CD1c-positive myeloid dendritic cell (primary cell): ENCODE measurements at regions not wholly inside any gene's neighbourhood (a gene's known extent, or its start where the extent isn't known, plus 50 kb on each side); places are given as distances from the start of the nearest gene placed in this dataset.
A peak's percentile ranks its signal among the peaks of the same experiment; 100 is the strongest.

Experiments used
- DNase-seq: peaks from one replicate; pipeline ENCODE4 v3.0.0-alpha.2; 2016; ENCODE audit errors: extremely low spot score

DNA sequence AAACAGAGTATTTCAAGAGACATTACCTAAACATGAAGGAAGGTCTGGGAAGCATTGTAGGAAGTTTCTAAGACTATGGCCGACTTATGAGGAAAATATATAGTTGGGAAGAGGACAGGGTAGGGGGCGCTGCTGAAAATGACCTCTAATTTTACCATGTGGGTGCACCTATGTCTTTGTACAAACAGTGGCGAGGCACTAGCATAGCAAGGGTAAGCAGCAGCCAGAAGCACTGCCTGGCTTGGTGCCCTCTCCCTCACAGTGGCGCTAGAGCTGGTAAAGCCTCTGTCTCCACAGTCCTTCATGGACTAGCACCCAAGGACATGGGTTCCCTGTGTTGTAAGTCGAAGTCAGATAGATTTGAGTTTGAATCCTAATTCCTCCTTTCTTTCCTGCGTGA is 461.2 kb downstream of the INHBA start:
- DNase-seq, result no peak

DNA sequence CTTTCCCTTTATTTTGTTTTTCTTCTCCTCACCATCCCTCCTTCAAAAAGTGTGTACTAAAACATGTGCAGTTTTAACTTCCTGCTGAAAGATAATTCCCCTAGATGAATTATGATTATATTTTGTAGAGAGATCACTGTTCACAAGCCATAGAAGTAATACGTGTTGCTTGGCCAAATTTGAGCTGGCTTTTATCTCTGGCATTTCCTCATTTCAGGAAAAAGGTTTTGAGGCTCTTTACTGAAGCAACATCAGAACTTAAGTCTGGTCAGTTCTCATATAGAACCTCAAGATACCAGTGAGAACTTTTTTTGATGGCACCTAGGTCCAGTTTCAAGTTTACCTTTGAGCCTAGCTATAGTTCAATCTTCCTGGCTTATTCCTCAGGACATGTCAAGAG is 463.3 kb downstream of the INHBA start:
- no peak for DNase-seq

DNA sequence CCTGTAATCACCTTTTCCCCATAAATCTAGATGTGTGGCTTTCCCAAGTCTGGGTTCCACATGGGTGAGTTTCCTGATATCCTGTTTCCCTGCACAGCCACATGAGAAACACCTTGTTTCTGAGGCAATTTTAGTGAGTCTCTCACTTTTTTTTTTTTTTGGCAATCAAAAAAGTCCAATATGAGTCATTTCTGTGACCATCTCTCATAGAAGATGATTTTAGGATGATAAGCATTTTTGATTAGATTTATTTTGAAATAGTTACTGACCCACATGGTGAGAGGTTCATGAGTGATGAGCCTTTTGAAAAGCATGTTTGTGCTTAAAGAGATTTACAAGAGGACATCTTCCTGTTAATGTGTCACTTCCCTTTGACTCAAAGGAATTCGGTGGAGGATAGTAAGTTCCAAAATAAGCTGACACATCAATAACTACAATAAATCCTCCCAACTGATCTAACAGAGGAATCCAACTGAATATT is 464.0 kb downstream of the INHBA start:
- DNase-seq, result no peak

DNA sequence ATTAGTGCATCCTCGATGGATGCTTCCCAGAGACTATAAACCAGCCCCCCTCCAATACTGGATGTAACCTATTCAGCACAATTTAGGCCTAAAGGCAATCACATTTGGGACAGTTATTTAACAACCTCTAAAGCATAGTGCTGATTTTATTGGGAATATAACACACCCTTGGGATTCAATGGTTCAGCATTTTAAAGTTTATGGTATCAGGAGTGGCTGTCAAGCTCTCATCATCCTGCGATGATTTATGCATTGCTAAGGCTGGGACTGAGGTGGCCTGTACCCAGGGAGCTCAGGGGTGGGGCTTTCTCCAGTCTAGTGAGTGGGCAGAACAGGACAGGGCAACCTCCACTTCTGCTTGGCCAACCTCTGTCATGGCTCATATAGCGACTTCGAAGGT is 464.9 kb downstream of the INHBA start:
- no peak for DNase-seq

DNA sequence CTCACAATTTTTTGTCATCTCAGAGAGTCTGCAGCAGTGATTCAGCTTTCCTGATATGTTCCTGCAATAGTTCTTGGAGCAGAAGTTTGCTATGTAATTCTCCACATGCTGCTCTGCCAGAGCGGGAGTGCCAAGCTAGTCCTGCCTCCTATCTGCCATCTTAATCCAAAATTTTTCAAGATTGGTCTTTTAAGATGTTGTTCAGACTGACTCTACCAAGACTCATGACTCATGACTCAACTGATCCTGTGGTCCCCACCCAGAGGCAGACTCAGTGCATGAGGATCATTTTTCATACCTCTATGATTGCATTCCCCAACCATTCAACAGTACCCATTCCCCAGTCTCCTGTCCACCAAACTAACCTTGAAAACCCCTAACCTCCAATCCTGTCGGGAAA is 470.8 kb downstream of the INHBA start:
- no peak for DNase-seq

DNA sequence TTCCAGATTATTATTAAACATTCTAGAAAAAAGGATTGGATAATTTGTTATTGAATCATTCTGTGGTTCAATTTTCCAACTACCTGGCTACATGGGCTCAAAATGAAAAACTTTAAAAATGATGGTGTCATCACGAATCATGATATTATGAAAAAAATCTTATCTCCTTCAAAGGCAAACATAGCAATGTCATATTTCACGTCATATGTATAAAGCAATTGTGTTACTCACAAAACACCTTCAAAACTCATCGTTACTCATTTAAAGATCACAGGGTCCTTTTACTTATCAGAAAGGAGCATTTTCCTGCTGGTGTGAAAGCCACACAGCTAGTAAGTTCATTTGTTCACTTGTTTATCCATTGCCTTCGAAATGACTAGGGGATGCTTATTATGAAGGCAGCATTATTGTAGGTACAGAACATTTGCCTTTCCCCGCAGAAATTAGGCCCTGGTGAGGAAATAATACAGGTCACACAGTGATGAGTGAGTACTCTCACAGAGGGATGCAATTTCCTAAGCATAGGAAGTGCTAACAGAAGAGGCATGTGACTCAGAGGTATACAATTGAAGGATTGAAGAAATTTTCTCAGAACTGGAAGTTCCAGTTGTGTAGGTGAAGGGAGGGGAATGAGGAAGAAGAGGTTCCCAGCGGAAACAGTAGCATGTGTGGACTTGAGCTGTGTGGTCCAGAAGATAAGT is 478.7 kb downstream of the INHBA start:
- no peak for DNase-seq

DNA sequence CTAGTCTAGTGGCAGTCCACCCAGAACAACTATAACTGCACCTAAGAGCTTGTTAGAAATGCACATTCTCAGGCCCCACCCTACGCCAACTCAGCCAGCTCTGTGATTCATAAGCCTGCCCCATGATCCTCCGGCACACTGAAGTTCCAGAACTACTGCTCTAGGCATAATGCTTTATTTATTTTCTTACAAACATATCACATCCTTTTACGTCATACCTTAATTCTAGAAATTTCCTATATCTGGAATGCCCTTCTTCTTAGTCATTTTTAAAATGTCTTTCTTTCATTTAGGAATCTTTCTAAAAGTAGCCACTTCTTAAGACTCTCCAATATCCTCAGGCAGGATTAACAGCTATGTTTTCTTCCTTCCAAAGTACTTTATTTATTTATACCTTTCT is 480.1 kb downstream of the INHBA start:
- DNase-seq, result no peak

DNA sequence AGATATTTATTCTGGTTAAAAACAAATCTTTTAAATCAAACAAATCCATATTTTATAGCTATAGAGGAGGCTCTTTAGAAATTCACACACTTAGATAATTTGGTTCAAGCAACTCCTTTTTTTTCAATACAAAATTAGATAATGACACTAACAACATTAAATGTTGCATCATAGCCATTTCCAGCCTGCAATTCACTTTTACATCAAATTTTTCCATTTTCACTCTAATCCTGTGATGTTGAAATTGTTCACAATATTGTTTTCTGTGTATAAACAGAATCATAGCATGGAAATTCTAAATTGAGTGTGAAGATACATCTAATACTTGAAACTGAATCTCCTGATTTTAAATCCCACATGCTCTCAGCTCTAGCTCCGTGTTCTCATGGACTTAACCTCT is 482.6 kb downstream of the INHBA start:
- no peak for DNase-seq

DNA sequence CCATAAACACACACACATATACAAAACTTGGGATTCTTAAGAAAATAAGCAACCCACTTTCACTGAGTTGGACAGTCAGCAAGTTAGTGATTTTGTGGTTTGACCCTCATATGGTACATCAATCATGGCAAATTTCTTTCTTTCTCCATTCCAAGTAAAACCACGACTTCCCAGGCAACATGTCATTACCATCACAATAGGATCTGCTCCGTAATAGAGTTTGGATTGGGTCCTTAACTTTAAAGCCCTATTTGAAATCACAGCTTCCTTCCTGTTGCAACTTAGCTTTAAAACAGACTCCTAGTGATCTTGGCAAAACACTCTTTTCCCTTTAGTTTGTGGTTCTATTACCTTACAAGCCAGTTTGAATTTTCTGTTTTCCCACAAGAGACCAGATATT is 483.6 kb downstream of the INHBA start:
- DNase-seq, result no peak

DNA sequence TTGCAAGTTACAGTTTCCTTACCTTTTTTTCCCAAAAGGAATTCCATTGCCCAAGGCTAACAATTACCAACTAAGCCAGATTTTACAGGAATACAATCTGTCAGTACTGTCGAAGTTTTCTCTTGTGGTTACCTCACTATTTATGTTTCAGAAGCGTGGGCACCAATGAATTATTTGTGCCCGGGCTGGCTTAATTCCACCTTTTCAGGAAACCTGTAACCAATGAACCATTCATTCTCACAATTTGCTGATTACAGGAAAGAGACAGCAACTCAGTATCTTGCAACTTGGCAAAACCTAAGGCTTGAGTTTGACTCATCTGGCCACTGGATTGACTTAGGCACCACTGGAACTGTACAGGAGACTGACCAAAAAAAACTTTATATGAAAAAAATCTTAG is 485.6 kb downstream of the INHBA start:
- DNase-seq, result no peak

DNA sequence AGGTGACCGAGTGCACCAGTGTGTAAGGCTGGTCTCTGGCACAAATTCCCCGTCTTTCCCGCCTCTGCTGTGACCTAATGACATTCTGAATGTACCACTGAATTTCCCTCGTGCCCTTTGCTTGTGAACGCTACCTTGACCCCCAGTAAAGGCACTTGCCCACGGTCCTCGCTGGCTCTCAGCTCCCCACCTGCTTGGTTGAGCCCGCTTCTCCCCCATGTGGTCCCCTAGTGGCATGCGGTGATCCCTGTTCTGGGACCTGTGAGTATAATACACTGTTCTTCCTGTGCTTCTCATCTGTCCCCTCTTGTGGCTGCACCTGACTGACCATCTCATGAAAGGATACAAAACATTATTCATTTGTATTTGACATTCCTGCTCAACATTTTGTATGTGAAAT is 495.7 kb downstream of the INHBA start:
- DNase-seq, result no peak

DNA sequence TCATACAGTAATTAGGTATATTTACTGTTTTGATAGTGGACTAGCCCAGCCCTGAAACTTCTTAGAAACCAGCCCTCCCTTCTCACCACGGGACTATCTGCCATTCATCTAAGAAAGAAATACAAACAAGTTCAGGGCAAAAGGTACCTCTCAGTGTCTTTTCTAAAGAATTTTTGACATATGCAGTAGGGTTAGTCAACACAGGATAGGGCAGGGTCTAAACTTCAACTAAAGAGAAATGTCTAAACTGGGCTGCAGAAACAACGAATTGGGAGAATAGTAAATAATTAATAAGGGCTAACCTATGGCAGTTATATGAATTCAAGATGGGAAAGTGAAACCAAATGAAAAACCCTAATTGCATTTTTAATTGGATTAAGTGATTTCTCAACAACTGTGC is 496.6 kb downstream of the INHBA start:
- no peak for DNase-seq

DNA sequence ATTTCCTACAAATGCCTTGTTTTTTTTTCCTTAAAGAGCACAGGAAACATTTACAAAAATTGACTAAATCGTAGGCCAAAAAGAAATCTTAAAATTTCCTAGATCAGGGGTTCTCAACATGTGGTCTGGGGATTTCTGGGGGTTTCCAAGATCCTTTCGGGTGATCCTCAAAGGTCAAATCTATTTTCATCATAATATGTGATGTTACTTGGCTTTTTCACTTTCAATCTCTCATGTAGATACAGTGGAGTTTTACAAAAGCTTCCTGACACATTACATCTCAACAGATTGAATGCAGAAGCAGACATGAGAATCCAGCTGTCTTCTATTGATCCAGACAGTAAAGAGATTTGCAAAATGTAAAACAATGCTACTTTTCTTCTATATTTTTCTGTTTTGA is 497.3 kb downstream of the INHBA start:
- no peak for DNase-seq

DNA sequence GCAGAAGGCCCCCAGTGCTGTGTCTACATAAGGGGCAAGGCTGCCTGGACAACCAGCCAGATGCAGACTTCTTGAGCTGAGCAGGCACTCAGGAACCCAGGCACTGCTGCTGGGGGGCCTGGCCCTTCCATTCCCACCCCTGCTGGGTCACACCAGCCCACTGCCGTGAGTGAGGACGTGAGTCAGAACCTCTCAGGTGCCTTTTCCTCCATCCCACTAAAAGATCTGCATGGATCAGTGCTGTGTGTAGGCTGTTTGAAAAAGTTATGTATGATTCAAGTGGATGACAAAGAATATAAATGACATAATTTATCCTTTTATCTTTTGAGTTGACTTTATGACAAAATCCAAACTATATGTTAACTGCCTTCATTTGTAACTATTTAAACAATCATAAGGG is 499.3 kb downstream of the INHBA start:
- no peak for DNase-seq

DNA sequence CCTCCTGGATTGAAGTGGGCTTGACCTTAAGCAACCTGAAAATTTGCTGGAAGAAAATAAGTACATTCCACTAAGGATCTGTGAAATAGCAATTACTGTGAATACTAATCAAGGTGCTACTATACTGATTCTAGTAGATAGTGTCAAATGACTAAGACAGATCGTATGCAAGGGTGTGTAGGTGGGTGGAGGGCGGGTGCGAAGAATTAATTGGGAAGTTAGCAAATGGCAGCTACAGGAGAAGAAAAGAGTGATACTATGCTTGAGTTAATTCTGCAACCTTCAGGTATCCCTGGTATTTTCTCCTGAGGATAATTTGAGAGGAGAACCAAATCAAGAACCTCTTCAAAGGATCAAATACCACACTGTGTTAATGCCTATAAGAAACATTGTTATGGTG is 501.9 kb downstream of the INHBA start:
- DNase-seq, result no peak

DNA sequence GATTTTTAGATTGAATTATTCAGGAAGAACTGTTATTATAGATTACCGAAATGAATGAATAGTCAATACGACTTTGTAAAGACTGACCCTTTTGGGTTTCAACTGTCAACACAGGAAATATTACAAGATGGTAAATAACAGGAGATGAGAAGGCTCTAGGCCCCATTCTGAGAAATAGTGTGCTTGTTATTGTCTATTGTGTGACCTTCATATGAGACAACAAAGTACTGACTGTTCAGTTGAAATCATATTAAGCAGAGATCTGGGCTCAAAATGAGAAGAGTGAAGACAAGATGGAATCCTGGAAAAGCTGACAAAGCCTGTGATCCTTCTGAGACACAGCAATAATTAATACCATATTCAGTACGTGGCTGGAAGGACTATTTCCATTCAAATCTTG is 503.8 kb downstream of the INHBA start:
- no peak for DNase-seq

DNA sequence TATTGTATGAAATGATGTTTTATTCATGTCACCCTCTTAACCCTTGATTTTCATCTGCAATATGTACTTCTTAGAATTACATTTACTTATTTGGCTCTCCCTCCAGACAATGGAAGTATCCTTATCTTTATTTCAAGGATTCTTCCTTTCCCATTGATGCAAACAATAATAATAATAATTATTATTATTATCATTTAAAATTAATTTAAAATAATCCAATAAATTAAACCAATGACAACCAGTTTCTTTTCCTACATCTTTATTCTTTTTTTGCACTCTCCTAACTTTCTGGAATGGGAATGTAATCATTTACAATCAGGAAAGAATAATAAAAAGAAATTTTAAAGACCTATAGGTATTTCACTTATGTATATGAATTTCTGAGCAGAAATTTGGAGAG is 504.4 kb downstream of the INHBA start:
- no peak for DNase-seq

DNA sequence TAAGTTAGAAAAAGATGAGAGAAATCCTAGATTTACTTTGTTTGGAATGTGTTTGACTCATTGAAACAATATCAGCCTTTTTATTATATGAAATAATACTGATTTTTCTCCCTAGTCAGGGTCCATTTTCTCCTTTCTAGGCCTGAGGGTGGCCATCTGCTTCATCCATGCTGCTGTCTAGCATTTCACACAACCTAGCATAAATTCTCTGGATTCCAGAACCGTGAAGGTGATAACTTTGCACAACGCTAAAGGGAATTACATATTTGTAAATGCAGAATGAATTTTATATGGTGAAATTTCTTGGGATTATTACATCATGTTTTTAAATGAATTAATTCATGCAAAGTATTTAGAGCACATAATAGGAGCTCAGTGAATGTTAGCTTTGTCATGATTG is 505.1 kb downstream of the INHBA start:
- no peak for DNase-seq

DNA sequence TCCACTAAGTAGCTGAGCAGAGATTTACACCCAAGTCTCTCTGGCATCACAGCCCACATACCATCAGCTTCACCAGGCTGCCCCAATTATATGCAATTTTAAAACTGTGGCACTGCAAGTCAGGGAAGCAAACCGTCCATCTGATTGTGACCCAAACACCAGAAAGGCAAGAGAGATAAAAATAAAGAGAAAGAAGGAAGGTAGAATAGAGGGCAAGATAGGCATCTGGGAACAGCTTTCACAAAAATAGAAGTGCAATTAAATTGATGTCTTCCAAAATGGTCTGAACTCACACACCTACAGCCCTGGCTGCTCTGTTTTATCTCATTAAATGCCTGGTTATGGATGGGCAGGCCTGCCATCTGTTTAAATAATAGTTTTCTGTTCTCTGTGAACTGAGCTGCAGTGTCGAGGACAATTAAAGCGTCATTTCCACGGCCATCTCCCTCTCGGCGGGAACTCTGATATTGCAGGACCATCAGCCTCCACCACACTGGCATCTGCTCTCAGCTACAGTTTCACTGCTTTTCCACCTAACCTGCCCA is 509.1 kb downstream of the INHBA start:
- no peak for DNase-seq

DNA sequence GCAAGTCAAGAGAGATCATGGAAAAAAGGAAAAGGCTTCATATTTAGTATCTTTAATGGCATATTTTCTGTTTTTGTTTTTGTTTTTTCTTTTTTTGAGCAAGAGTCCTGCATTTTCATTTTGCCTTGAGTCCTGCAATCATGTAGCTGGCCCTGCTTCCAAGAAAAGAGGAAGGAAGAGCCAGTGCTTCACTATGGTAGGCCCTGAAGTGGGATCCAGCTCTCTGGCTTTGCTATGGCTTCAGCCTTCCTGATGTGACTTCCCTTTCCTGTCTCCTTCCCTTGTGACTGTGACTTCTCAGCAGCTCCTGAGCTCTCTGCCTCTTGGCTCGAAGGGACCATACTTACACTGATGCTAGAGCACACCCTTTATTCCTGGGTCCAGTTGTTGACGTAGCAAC is 512.3 kb downstream of the INHBA start:
- DNase-seq, result peak; percentile 57

DNA sequence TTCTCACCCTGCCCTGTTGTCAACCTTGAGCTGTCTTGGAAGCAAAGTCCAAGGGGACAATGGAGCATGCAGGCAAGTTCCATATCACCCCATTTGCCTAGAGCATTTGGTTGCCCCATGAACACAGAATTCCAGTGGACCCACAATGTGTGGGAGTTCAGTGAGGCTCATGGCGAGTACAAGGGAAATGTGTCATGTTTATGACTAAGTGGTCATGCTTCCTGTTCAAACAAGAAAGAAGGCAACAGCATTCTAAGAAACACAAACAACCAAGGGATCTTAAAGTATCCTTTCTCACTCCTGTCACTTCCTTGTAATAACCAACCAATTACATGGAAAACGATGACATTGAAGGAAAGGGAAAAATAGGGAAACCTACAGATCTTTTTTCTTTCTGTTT is 513.0 kb downstream of the INHBA start:
- DNase-seq, result peak; percentile 66

DNA sequence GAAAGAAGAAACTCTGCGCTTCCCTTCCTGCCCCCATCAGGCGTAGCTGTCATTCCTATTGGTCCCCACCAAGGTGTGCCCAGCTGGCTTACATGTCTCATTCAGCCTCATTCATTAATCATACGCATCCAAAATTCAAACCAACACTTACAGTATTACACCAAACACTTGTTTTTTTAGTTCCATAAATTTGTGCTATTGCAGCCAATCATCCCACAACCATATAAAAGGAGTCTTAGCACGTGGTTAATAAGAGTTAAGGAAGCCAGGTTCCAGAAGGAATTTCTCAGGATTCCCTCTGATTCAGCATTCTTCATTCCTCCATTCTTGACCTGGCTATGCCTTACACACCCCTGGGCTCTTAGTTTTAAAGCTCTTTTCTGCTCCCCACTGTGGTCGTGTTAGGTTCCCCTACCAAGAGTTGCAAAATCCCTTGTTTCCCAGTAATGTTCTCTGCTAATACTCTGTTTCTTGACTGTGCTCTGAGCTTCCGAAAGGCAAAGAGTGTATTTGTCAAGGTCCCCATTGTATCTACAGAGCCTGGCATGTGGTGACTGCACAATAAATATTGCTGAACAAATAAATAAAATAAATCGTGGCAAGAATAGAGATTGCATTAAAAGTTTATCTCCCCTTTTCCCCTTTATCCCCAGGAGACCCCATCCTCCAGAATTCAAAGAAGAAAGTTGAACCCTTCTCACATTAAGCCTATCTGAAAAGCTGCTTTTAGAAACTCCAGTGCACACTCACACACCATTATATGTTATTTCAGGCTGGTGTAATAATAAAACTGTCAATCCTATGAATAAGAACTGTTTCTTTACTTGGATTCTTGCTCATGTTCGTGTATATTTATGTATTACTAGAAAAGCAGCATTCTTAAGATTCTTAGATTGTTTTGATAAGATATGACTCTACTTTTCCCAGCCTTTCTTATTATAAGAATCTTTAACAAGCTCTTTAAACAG is 514.4 kb downstream of the INHBA start:
- no peak for DNase-seq

DNA sequence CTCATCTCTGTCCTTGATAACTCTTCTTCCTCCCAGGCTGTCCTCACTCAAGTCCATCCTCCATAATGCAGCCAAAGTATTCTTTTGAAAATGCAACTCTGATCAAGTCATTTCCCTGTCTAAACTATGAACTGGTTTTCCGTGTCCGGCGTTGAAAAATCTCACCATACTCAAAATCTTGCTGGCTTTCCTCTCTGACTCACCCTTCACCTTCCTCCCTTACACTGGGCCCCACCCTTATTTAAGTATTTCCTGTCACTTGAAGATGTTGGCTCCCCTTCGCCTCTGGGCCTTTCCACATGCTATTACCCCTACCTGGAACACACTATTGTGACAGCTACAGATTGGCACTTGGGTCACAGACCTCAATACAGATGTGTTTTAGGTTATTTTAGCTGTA is 515.6 kb downstream of the INHBA start:
- DNase-seq, result no peak
